WTC11 (cell line): ENCODE measurements at regions not wholly inside any gene's neighbourhood (a gene's known extent, or its start where the extent isn't known, plus 50 kb on each side); places are given as distances from the start of the nearest gene placed in this dataset.

Experiments used
- ATF2 ChIP-seq: sonication (generic); formaldehyde crosslinking; IDR thresholded peaks from 2 replicates; pipeline ENCODE4 v1.8.1; 2022; ENCODE audit warnings: low read depth, missing genetic modification reagents, borderline replicate concordance
- CDX4 ChIP-seq: fragments of 250-450 bp; sonication (Bioruptor Pico); IDR thresholded peaks from 2 replicates; pipeline ENCODE4 v1.9.0; 2021; ENCODE audit warnings: moderate library complexity, mild to moderate bottlenecking, inconsistent platforms, borderline replicate concordance
- CTCF ChIP-seq: fragments of 200-600 bp; IDR thresholded peaks from 2 replicates; pipeline ENCODE4 v1.8.0; 2022; ENCODE audit warnings: antibody characterized with exemption
- FOXP4 ChIP-seq: sonication (generic); formaldehyde crosslinking; IDR thresholded peaks from 2 replicates; pipeline ENCODE4 v1.8.0; 2022; ENCODE audit warnings: mild to moderate bottlenecking, missing genetic modification reagents
- MAX ChIP-seq: sonication (generic); formaldehyde crosslinking; IDR thresholded peaks from 2 replicates; pipeline ENCODE4 v1.8.0; 2022; ENCODE audit warnings: mild to moderate bottlenecking, missing genetic modification reagents
- TP53 ChIP-seq: sonication (generic); formaldehyde crosslinking; IDR thresholded peaks from 2 replicates; pipeline ENCODE4 v1.8.1; 2023; ENCODE audit warnings: mild to moderate bottlenecking, missing genetic modification reagents
- USF1 ChIP-seq: sonication (generic); formaldehyde crosslinking; IDR thresholded peaks from 2 replicates; pipeline ENCODE4 v1.8.0; 2022; ENCODE audit warnings: mild to moderate bottlenecking, missing genetic modification reagents
- ZNF138 ChIP-seq: sonication (generic); formaldehyde crosslinking; conservative IDR thresholded peaks from 2 replicates; pipeline ENCODE4 v1.8.1; 2022; ENCODE audit warnings: mild to moderate bottlenecking, moderate library complexity, missing genetic modification reagents

- TF ChIP-seq TP53 (no peak), CTCF (no peak), ATF2 (no peak), MAX (CRISPR knock-in tag) (no peak), FOXP4 (CRISPR knock-in tag) (no peak), CDX4 (CRISPR knock-in tag) (no peak), ZNF138 (CRISPR knock-in tag) (no peak), USF1 (CRISPR knock-in tag) (no peak)
Observed at GRCh38 chr5:111865356-111865755, 108.4 kb upstream of the NREP start.
